ENCODE measurements at regions not wholly inside any gene's neighbourhood (a gene's known extent, or its start where the extent isn't known, plus 50 kb on each side); places are given as distances from the start of the nearest gene placed in this dataset.

DNA sequence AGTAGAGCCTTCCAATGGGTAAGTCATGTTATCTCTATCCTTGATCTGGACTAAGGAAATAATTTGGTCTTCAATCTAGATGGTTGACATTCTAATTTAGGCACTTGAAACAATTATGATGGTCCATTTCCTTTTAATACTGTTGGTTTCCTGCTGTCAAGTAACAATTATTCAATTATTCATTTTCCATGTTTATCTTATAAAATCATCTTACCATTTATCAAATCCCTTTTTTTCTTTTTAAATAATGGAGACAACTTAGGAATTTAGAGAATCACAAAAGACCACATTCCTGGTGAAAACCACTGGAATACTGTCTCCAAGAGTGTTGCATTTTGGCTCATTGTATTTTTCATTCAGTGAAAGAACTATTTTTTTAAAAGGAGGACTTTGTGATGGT is 148.7 kb upstream of the CTSO start:
- DNase-seq (ENCODE audit: low read depth): no peak

DNA sequence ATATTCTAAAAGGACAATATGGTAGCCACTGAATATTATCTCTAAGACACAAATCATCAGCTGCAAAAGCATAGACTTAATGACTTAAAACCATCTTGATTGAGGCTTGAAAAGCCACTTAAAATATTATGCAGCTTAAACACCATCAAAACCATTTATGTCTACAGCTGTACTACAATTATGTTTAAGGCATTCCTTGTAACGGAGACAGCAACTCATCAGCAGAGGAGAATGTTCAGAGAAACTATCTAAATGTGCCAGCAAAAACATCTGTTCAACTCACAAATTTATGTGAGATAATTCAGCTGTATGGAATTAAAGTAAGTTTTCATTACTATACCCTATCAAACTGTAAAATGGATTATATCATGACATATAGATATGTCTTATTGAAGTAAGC is 147.9 kb upstream of the CTSO start:
- no peak for DNase-seq (ENCODE audit: low read depth)

DNA sequence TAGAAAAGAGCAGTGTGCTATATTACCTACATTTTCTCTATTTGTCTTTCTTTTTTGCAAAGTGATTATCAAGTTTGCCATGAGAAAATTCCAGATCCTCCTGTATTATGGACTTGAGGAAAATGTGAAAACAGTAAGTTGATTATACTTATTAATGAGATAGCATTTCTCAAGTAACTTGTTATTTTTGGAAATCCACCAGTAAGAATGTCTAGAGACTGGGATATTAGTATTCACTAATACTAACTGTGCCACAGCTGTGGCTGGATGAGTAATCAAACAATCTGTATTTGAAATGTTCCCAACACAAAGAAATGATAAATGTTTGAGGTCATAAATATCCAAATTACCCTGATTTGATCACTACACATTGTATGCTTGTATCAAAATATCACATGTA is 147.0 kb upstream of the CTSO start:
- no peak for DNase-seq (ENCODE audit: low read depth)

DNA sequence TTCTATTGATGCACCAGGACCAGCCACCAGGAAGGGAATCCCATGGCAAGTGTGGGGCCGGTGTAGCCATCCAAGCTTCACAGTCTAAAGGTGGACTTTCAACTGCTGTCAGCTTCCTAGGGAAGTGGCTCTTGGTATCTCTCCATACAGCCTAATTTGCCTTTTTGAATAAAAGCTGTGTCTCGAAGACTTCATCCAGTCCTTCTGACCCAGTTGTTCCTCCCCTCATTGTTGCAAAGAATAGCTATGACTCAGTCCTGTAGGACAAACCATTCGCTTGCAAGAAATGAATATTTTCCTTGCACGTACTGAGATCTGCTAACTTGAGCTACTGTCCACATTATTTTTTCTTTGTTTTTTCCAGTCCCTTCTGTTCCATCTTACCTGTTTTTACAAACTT is 145.1 kb upstream of the CTSO start:
- no peak for DNase-seq (ENCODE audit: low read depth)

DNA sequence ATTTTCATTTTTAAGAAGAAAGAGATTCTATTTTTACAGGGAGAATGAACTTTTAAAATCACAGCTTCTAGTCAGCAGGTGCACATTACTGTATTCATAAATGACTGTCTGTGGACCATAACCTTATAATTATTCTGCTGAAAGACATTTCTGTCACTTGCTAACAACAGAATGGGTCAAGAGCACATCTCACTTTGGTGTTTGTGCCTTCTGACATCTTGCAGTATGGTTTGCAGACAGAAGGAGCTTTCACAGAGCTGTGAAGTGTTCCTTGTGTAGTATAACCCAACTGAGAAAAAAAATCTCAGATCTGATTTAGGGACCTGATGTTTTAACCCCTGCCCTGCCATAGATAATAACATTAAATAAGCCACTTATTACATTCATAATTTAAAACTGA is 131.4 kb upstream of the CTSO start:
- no peak for DNase-seq (ENCODE audit: low read depth)

DNA sequence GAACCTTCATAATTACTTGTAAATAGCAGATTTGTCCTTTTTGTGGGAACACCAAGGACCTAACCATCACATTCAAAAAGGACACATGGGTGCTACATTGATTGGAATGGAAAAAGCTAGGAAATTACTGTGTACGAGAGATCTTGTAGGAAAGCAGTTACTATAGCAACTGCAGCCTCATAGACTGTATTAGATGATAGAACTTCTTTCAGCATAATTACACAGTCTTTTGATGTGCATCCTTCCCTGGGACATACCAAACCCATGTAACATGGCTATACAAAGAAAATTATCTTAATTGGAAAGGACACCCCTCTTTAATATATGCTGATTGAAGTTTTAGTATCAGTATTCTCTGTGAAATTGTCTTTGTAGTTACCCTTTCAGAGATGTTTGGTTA is 130.7 kb upstream of the CTSO start:
- no peak for DNase-seq (ENCODE audit: low read depth)

DNA sequence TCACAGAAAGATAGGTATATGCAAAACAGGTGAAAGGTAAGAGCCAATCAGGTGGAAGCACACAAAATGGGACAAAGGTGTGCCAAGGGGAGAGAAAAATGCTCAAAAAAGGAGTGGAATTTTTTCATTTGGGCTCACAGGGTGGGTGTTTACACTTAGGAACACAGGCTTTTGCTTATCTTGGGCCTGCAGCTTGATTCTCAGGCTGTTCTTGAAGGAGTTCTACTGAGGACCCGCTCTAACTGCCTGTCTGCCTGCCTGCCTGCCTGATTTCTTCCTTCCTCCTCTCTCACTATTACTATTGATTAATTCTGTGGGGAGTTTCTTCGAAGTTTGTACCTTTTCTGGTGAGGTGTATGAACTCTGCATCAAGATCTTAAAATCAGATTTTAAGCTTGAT is 120.3 kb upstream of the CTSO start:
- DNase-seq (ENCODE audit: low read depth): no peak

DNA sequence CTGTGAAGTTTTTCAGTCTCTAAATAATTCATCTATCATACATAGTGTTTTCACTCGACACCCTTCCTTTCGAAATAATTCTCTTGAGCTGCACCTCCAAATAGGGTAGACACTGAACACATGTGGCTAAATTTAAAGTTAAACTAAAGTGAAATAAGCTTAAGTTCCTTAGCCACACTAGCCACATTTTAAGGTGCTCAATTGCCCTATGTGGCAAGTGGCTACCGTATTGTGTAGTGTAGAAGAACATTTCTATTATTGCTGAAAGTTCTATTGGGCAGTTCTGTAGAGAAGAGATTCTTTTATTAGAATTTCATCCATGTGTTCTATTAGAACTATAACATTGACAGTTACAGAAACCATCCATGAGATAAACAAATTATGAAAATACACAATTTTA is 107.0 kb upstream of the CTSO start:
- DNase-seq (ENCODE audit: low read depth): no peak

DNA sequence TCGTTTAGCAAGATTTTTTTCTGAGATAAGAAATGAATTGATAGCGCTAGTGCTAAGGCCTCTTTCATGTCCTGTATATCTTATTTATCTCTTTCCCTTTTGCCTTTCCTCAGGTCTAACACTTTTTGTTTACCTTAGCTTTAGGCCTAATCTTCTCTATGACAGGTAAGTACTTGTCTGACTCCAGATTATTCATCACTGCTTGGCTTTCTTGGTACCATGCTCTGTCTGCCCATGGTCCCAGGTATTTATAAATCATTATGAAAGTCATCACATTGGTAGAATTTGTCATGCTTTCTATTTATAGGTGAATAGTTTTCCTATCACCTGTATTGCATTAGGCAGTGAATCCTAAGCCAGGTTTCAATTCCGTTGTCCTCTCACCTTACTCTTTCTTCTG is 99.5 kb upstream of the CTSO start:
- no peak for DNase-seq (ENCODE audit: low read depth)

DNA sequence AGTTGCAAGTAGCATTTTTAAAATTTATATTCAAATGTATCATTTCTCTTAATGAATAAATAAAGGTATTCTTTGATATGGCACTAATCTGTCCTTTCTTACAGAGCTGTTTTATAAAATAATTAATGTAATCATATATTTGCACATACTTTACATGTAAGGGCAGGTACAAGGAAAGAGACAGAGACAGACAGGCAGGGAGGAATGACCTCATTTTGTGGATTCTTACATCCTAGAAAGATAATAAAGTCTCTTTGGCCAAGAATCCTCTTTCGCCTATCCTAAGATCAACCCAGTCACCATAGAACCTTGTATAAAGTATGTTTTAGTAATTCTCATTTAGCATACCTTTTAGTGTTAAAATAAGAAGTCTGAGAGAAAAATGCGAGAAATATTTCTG is 98.5 kb upstream of the CTSO start:
- no peak for DNase-seq (ENCODE audit: low read depth)

DNA sequence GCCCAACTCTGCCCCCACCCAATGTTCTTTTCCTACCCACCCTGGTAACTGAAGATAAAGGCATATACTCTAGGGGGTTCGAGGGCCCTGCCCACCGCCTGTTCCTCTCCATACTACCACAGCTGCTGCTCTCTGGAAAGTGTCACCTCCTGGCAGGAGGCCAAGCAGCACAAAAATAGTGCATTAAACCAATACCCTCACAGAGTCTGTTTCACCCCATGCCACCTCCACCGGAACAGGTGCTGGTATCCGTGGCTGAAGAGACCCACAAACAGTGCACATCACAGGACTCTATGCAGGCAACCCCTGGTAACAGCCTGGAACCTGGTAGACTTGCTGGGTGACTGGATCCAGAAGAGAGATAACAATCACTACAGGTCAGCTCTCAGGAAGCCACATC is 85.1 kb upstream of the CTSO start:
- no peak for DNase-seq (ENCODE audit: low read depth)

DNA sequence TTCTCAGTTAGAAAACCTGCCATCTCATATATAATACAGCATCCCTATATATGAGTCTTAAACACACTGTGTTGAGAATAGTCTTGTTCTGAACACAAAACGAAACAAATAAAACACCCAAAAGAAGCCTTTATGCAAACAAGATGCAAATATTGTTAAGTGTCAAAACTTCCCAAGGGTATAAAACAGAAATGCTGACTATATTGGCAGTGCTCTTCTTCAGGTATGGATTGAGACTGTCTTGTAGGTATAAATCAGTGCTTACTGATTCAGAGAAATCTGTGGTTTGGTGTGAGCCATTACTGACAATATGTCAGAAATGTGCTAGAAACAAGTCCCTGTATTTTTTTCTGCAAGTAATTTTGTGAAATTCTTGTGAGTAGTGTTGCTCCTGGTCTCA is 82.8 kb upstream of the CTSO start:
- no peak for DNase-seq (ENCODE audit: low read depth)

DNA sequence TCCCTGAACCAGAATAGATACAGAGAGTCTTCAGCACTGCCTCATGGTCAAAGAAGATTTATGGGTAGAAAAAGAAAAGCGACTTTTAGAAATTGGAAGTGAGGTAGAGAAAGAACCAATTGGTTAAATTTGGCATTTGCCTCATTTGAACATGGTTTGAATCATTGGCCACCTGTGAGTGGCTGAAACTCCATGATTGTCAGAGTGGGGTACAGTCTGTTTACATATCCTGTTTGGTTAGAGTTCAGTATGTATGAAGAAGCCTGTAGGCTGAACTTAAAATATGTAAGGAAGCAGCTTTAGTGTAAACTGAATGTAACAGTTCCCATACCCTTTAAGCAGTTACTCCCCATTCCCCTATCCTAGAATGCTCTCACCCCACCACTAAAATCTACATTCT is 76.0 kb upstream of the CTSO start:
- DNase-seq (ENCODE audit: low read depth): no peak

DNA sequence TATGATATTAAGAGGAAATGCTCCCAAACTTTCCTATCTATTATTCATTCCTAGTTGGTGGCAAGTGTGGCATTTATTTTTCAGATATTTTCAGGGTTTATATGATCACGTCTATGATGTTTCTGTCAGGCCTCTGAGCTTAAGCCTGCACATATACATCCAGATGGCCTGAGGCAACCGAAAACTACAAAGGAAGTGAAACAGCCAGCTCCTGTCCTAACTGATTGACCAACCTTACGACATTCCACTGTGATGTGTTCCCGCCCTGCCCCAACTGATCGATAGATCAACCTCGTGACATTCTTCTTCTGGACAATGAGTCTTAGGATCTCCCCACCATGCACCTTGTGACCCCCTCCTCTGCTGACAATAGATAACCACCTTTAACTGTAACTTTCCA is 67.6 kb upstream of the CTSO start:
- no peak for DNase-seq (ENCODE audit: low read depth)

DNA sequence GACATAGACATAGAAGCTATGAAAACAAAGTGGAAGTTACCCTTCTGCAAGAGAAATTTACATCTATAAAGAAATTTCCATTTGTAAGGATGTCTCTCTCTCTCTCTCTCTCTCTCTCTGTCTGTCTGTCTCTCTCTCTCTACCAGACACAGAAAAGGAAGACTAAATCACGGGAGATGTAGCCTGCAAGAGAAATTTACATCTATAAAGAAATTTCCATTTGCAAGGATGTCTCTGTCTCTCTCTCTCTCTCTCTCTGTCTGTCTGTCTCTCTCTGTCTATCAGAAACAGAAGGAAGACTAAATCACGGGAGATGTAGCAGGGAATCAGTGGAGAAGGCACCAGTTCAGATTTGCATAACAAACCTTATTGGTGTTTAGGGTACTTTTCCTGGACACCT is 65.6 kb upstream of the CTSO start:
- no peak for DNase-seq (ENCODE audit: low read depth)

DNA sequence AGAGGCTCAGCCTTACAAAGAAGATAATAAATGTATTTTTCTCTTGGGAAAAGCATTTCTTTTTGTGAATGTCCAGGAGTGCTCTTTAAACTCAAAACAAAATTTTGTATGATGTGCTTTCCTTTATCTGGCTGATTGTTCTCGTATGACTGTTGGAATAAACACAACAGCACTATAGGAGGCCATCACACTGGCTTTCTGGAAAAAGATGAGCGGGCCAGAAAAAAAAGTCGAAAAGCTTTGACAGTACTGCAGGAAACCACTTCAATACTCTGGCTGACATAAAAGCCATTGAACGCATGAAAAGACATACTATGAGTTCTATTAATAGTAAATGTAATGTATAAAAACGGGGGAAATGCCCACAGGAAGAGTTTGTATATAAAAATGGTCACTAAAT is 64.7 kb upstream of the CTSO start:
- DNase-seq (ENCODE audit: low read depth): no peak

DNA sequence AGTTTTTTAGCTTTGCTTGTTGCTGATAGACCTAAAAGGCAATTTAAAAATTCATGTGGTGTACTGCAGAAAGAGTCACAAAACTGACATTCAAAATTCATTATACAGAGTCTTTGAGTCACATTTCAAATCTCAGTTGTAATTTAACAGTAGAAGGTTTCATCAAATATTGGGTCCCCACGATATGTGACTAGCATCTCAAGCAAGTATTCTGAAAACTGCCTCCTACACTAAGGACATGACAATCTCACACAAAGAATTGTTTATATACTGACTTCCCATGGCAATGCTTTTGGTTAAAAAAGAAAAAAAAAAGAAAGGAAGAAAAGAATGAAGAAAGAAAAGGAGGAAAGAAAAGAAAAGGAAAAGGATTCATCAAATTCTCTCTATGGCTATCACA is 62.1 kb upstream of the CTSO start:
- DNase-seq (ENCODE audit: low read depth): no peak

DNA sequence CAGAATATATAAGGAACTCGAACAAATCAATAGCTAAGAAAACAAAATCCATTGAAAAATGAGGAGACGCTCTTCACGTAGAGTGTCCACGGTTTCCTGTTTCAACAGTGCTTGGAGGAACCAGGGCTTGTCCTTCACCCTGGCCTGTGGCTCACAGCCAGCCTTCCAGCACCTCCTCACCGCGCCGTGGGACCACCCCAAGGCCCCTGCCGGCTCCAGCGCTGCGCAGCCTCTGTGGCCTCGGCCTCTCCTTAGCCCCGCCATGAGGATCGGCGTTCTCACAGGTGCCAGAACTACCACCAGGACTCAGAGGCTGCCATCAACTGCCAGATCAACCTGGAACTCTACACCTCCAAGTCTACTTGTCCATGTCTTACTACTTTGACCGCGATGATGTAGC is 52.5 kb upstream of the CTSO start:
- DNase-seq (ENCODE audit: low read depth): no peak
